Mesendoderm (in vitro differentiated cells): ENCODE measurements at regions not wholly inside any gene's neighbourhood (a gene's known extent, or its start where the extent isn't known, plus 50 kb on each side); places are given as distances from the start of the nearest gene placed in this dataset.

Source experiments
- DNase-seq: peaks from one replicate; pipeline ENCODE4 v3.0.0; 2013
- H2AK5ac ChIP-seq: 2 replicates; pipeline ENCODE4 v1.6.1; 2013; ENCODE audit warnings: low read length, inconsistent platforms
- H2BK120ac ChIP-seq: 2 replicates; pipeline ENCODE4 v1.6.1; 2013; ENCODE audit warnings: low read depth, mild to moderate bottlenecking, low read length, moderate library complexity, mixed read lengths
- H2BK15ac ChIP-seq: replicated peaks from 2 replicates; pipeline ENCODE4 v1.6.1; 2013; ENCODE audit warnings: low read depth, mild to moderate bottlenecking, moderate library complexity
- H2BK5ac ChIP-seq: 2 replicates; pipeline ENCODE4 v1.6.1; 2013; ENCODE audit warnings: low read length, inconsistent platforms
- H3K18ac ChIP-seq: 2 replicates; pipeline ENCODE4 v1.6.1; 2013; ENCODE audit warnings: mild to moderate bottlenecking, low read length, mixed read lengths
- H3K23ac ChIP-seq: one replicate; pipeline ENCODE4 v1.6.1; 2013; ENCODE audit warnings: low read length
- H3K27ac ChIP-seq: 2 replicates; pipeline ENCODE4 v1.5.1; 2013; ENCODE audit warnings: low read depth, mild to moderate bottlenecking, inconsistent platforms, low read length, moderate library complexity
- H3K27me3 ChIP-seq: 2 replicates; pipeline ENCODE4 v1.6.1; 2013; ENCODE audit warnings: low read length, control low read depth, mild to moderate bottlenecking, inconsistent platforms; ENCODE audit not compliant: insufficient read depth, poor library complexity
- H3K36me3 ChIP-seq: 2 replicates; pipeline ENCODE4 v1.6.1; 2013; ENCODE audit warnings: low read length, inconsistent platforms; ENCODE audit not compliant: control insufficient read depth, insufficient read depth
- H3K4ac ChIP-seq: one replicate; pipeline ENCODE4 v1.6.1; 2013; ENCODE audit warnings: low read depth, mild to moderate bottlenecking, low read length, moderate library complexity
- H3K4me1 ChIP-seq: 2 replicates; pipeline ENCODE4 v1.6.1; 2013; ENCODE audit warnings: low read depth, low read length, inconsistent platforms; ENCODE audit not compliant: control insufficient read depth
- H3K4me2 ChIP-seq: 2 replicates; pipeline ENCODE4 v1.6.1; 2013; ENCODE audit warnings: low read length
- H3K4me3 ChIP-seq: 2 replicates; pipeline ENCODE4 v1.5.1; 2013; ENCODE audit warnings: mild to moderate bottlenecking, low read length
- H3K56ac ChIP-seq: one replicate; pipeline ENCODE4 v1.6.1; 2013; ENCODE audit warnings: low read length
- H3K79me1 ChIP-seq: 2 replicates; pipeline ENCODE4 v1.6.1; 2013; ENCODE audit warnings: low read length, inconsistent platforms
- H3K79me2 ChIP-seq: 2 replicates; pipeline ENCODE4 v1.6.1; 2013; ENCODE audit warnings: mild to moderate bottlenecking, low read length; ENCODE audit not compliant: control insufficient read depth, insufficient read depth
- H3K9ac ChIP-seq: 2 replicates; pipeline ENCODE4 v1.6.1; 2013; ENCODE audit warnings: low read length, inconsistent platforms
- H4K5ac ChIP-seq: one replicate; pipeline ENCODE4 v1.6.1; 2013; ENCODE audit warnings: low read length
- H4K8ac ChIP-seq: one replicate; pipeline ENCODE4 v1.6.1; 2013; ENCODE audit warnings: low read depth, mild to moderate bottlenecking, control low read depth, low read length, moderate library complexity
- WGBS: extraction: QIAGEN DNeasy Blood & Tissue Kit; methylation state at CpG from one replicate; pipeline ENCODE4 v1.1.7; 2013; ENCODE audit warnings: low lambda C conversion rate, missing lambda C conversion rate; ENCODE audit not compliant: insufficient coverage; ENCODE audit errors: extremely low coverage; 5-methylcytosine and 5-hydroxymethylcytosine counted together

DNA sequence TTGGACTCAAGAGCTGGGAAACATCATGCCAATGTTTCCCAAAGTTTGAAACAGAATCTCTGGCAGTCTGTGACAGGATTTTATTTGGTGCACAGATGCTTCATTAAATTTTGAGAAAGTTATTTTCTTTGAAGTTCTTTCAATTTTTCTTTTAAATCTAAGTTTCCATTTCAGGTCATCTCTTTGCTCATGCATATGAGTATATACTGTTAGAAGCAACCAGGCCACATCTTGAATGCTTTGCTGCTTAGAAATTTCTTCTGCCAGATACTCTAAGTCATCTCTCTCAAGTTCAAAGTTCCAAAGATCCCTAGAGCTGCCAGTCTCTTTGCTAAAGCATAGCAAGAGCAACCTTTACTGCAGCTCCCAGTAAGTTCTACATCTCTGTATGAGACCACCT lies 59.1 kb upstream of the CCDC28A start:
- DNase-seq, result no peak

DNA sequence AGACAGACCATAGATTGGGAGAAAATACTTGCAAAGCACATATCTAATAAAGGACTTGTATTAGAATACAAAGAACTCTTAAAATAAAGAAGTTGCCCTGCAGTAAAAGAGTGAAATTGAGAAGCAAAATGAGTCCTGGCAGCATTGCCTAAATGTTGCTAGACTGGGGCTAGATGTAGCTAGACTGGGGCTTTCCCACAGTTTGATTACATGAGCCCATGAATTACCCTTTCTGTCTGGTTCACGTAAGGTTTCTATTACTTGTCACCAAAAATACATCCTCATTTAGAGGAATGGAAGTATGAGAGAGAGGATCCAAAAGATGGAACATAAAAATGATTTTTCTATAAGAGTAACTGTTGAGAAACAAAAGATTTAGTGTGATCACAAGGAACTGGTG lies 57.6 kb upstream of the CCDC28A start:
- H3K79me2 ChIP-seq, result no peaks in the 10 kb centered on the region
- no CpG with 5 or more reads among the region's 1 CpG for WGBS

More for the DNA sequence above, 59.1 kb upstream of the CCDC28A start:
- Histone ChIP-seq H3K4me2 (no peak overlapping the region), H3K27me3 (no peaks in the 10 kb centered on the region), H3K23ac (no peak overlapping the region), H3K18ac (no peak overlapping the region), H3K79me2 (no peaks in the 10 kb centered on the region), H3K56ac (no peak overlapping the region), H3K4me3 (no peak overlapping the region), H4K5ac (no peak overlapping the region), H3K9ac (no peak overlapping the region), H3K4me1 (no peaks in the 10 kb centered on the region), H3K36me3 (no peaks in the 10 kb centered on the region), H3K27ac (no peak overlapping the region), H4K8ac (no peak overlapping the region), H2BK15ac (no peak overlapping the region), H3K4ac (no peak overlapping the region), H2BK5ac (no peak overlapping the region), H3K79me1 (no peaks in the 10 kb centered on the region), H2AK5ac (no peak overlapping the region), H2BK120ac (no peak overlapping the region)

DNA sequence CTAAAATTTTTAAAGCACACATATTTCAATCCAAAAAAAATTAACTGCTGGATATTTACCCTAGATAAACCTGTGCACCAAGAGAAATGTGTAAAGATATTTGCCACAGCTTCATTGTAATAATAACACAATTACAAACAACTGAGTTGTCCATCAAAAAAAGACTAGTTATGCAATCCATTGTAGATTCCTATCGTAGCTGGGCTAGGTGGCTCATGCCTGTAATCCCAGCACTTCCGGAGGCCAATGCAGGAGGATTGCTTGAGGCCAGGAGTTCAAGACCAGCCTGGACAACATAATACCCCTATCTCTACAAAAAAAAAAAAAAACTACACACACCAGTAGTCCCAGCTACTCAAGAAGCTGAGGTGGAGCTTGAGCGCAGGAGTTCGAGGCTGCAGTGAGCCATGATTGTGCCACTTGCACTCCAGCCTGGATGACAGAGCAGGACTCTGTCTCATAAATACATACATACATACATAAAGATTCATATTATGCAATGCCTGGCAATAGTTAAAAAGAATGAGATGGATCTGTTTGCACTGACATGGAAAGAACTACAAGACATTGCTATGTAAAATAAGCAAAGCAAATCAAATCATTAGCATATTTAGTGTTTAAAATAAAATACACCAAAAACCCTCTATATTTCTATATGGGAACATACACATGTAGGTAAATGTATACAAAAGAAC lies 56.5 kb upstream of the CCDC28A start:
- no peak overlapping the region for H2BK5ac ChIP-seq
- H3K56ac ChIP-seq, result no peak overlapping the region
- no peak overlapping the region for H3K18ac ChIP-seq
- no peak overlapping the region for H2BK120ac ChIP-seq
- H3K9ac ChIP-seq, result no peak overlapping the region
- H3K79me2 ChIP-seq, result no peaks in the 10 kb centered on the region
- H4K5ac ChIP-seq, result no peak overlapping the region
- no peaks in the 10 kb centered on the region for H3K36me3 ChIP-seq
- H3K4me1 ChIP-seq, result no peaks in the 10 kb centered on the region
- no peak for DNase-seq
- no peaks in the 10 kb centered on the region for H3K27me3 ChIP-seq
- H3K4me3 ChIP-seq, result no peak overlapping the region
- H2AK5ac ChIP-seq, result no peak overlapping the region
- no peak overlapping the region for H2BK15ac ChIP-seq
- no peak overlapping the region for H3K4ac ChIP-seq
- H3K23ac ChIP-seq, result no peak overlapping the region
- no peak overlapping the region for H3K4me2 ChIP-seq
- no peak overlapping the region for H3K27ac ChIP-seq
- WGBS, result no CpG with 5 or more reads among the region's 4 CpGs
- no peak overlapping the region for H4K8ac ChIP-seq
- no peaks in the 10 kb centered on the region for H3K79me1 ChIP-seq

More for the DNA sequence above, 57.6 kb upstream of the CCDC28A start:
- Histone ChIP-seq H3K27ac (no peak overlapping the region), H3K23ac (no peak overlapping the region), H4K5ac (no peak overlapping the region), H3K56ac (no peak overlapping the region), H3K4me3 (no peak overlapping the region), H3K36me3 (no peaks in the 10 kb centered on the region), H2BK5ac (no peak overlapping the region), H4K8ac (no peak overlapping the region), H2BK120ac (no peak overlapping the region), H2AK5ac (no peak overlapping the region), H2BK15ac (no peak overlapping the region), H3K4me1 (no peaks in the 10 kb centered on the region), H3K4ac (no peak overlapping the region), H3K18ac (no peak overlapping the region), H3K27me3 (no peaks in the 10 kb centered on the region), H3K79me1 (no peaks in the 10 kb centered on the region), H3K9ac (no peak overlapping the region), H3K4me2 (no peak overlapping the region)
- DNase-seq, result no peak

DNA sequence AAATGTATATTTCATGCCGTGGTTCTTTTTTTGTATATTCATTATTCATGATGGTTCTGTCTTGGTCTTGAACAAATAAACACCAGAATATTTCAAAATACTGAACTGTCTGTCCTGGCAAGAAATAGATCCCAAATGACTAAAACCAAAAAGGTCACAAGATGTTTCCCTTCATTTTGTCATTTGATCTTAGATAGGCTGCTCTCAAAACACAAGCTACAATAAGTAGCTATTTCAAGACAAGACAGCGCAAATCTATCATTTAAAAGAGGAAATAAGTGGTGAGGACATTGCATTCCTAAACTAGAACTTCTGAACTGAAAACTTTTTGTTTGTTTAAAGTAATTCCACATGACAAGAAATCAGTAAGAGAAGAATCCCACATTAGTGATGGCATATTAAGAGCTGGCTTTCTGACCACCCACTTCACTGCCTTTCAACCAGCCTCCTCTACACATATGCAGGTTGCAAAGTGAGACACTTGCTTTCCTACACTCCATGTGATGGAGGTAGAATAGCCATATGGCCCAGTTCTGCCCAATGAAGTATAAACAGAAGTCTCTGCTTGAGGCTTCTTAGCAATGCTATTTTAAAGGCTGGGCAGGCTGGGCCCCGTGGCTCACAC lies 54.4 kb upstream of the CCDC28A start:
- H3K9ac ChIP-seq, result no peak overlapping the region
- H3K27me3 ChIP-seq, result no peaks in the 10 kb centered on the region
- no peak overlapping the region for H3K18ac ChIP-seq
- H2BK5ac ChIP-seq, result no peak overlapping the region
- no peaks in the 10 kb centered on the region for H3K36me3 ChIP-seq
- H2BK120ac ChIP-seq, result no peak overlapping the region
- H3K27ac ChIP-seq, result no peak overlapping the region
- no peak overlapping the region for H3K4ac ChIP-seq
- no peak overlapping the region for H3K56ac ChIP-seq
- no peak overlapping the region for H2BK15ac ChIP-seq
- no peaks in the 10 kb centered on the region for H3K4me1 ChIP-seq
- no CpG with 5 or more reads among the region's 3 CpGs for WGBS
- no peak overlapping the region for H4K8ac ChIP-seq
- H4K5ac ChIP-seq, result no peak overlapping the region
- no peak overlapping the region for H3K23ac ChIP-seq
- no peaks in the 10 kb centered on the region for H3K79me1 ChIP-seq
- H2AK5ac ChIP-seq, result no peak overlapping the region
- no peaks in the 10 kb centered on the region for H3K79me2 ChIP-seq
- H3K4me3 ChIP-seq, result no peak overlapping the region
- DNase-seq, result no peak
- no peak overlapping the region for H3K4me2 ChIP-seq

DNA sequence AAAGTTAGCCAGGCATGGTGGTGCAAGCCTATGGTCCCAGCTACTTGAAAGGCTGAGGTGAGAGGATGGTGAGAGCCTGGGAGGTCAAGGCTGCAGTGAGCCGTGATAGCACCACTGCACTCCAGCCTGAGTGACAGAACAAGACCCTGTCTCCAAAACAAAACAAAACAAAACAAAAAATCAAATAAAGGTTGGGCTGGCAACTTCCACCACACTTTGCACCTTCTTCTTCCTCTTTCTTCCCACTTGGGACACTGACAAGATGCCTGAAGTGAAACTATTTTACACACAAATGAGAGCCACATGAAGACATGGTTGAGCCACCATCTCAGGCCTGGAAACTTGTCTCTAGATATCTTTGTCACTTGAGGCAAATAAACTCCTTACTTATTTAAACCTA lies 53.8 kb upstream of the CCDC28A start:
- no peak overlapping the region for H3K27ac ChIP-seq
- no peak overlapping the region for H2AK5ac ChIP-seq
- H2BK5ac ChIP-seq, result no peak overlapping the region
- H3K9ac ChIP-seq, result no peak overlapping the region
- no peaks in the 10 kb centered on the region for H3K36me3 ChIP-seq
- no peak overlapping the region for H2BK15ac ChIP-seq
- no peak overlapping the region for H3K23ac ChIP-seq
- no peak overlapping the region for H3K56ac ChIP-seq
- H3K4me2 ChIP-seq, result no peak overlapping the region
- DNase-seq, result no peak
- H2BK120ac ChIP-seq, result no peak overlapping the region
- H3K4me3 ChIP-seq, result no peak overlapping the region
- no peaks in the 10 kb centered on the region for H3K4me1 ChIP-seq
- no peaks in the 10 kb centered on the region for H3K79me2 ChIP-seq
- no peak overlapping the region for H4K8ac ChIP-seq
- no peak overlapping the region for H3K18ac ChIP-seq
- no peak overlapping the region for H4K5ac ChIP-seq
- no CpG with 5 or more reads among the region's 1 CpG for WGBS
- no peak overlapping the region for H3K4ac ChIP-seq
- H3K27me3 ChIP-seq, result no peaks in the 10 kb centered on the region
- no peaks in the 10 kb centered on the region for H3K79me1 ChIP-seq
